A549 (cell line): ENCODE measurements at regions not wholly inside any gene's neighbourhood (a gene's known extent, or its start where the extent isn't known, plus 50 kb on each side); places are given as distances from the start of the nearest gene placed in this dataset.

Experiments
- CHD4 ChIP-seq: fragments of 200-600 bp; sonication (generic); IDR thresholded peaks from 2 replicates; pipeline ENCODE4 v1.6.1; 2016; ENCODE audit warnings: antibody characterized with exemption, mild to moderate bottlenecking, borderline replicate concordance
- CTCF ChIP-seq: fragments of >200 bp; sonication (Bioruptor Twin); formaldehyde crosslinking; IDR thresholded peaks from 3 replicates; pipeline ENCODE4 v1.5.1; 2016
- HES2 ChIP-seq: fragments of >200 bp; sonication (Bioruptor Twin); formaldehyde crosslinking; IDR thresholded peaks from 2 replicates; pipeline ENCODE4 v1.6.1; 2016
- KDM1A ChIP-seq: fragments of 200-600 bp; sonication (generic); IDR thresholded peaks from 2 replicates; pipeline ENCODE4 v1.6.1; 2016; ENCODE audit warnings: low read depth, mild to moderate bottlenecking
- NR3C1 ChIP-seq: fragments of >200 bp; sonication (Bioruptor Twin); formaldehyde crosslinking; IDR thresholded peaks from 3 replicates; pipeline ENCODE4 v1.6.1; 2017
- POLR2A ChIP-seq: IDR thresholded peaks from 2 replicates; pipeline ENCODE4 v1.6.1; 2012; ENCODE audit warnings: mild to moderate bottlenecking, low read length
- RAD21 ChIP-seq, 2 experiments: fragments of >200 bp in 1 of 2; sonication (Bioruptor Twin) in 1 of 2; formaldehyde crosslinking in 1 of 2; IDR thresholded peaks in 1 of 2; conservative IDR thresholded peaks in 1 of 2; 2 replicates in 1 of 2; 3 replicates in 1 of 2; pipeline ENCODE4 v1.6.1; 2012 to 2018; ENCODE audit warnings: inconsistent platforms in 1 of 2
- REST ChIP-seq: fragments of 200-600 bp; sonication (generic); IDR thresholded peaks from 2 replicates; pipeline ENCODE4 v1.6.1; 2016; ENCODE audit warnings: antibody characterized with exemption, mild to moderate bottlenecking, moderate library complexity

- no peak for TF ChIP-seq POLR2A
- no peak for TF ChIP-seq REST
- TF ChIP-seq CTCF: no peak
- no peak for TF ChIP-seq NR3C1
- no peak for TF ChIP-seq RAD21 (conservative IDR thresholded peaks at IDR 0.05 in 1 of 2, IDR thresholded peaks at IDR 0.05 in 1 of 2)
- TF ChIP-seq HES2: no peak
- TF ChIP-seq KDM1A: no peak
- TF ChIP-seq CHD4: no peak
Measured at GRCh38 chr12:105641749-105642148, 311.3 kb downstream of the C12orf75 start.
